NCI-H1105 treated with DMSO at 0.1 percent for 48 hours (cell line): ENCODE measurements at regions not wholly inside any gene's neighbourhood (a gene's known extent, or its start where the extent isn't known, plus 50 kb on each side); places are given as distances from the start of the nearest gene placed in this dataset.
"Not testable (repeated sequence)": the region's sequence is repeated elsewhere in the genome, so short reads cannot be mapped to it uniquely, and the experiment has no call there.

Experiments used
- DNase-seq: peaks from one replicate; lab custom pipeline; 2025; lab: John Stamatoyannopoulos, UW

- DNase-seq: no peak
Observed at GRCh38 chr10:123221418-123221817, 67.2 kb downstream of the BUB3 start.

GRCh38 chr10:123222832-123223231 is 68.6 kb downstream of the BUB3 start:
- DNase-seq: no peak

- DNase-seq: no peak
Observed at GRCh38 chr10:123227706-123228105, 73.5 kb downstream of the BUB3 start.

- DNase-seq: no peak
Observed at GRCh38 chr10:123229927-123230630, 75.9 kb downstream of the BUB3 start.

- DNase-seq: not testable (repeated sequence)
Observed at GRCh38 chr10:123232879-123233278, 78.7 kb downstream of the BUB3 start.

GRCh38 chr10:123235014-123235413 is 80.8 kb downstream of the BUB3 start:
- not testable (repeated sequence) for DNase-seq

GRCh38 chr10:123236126-123236525 is 81.9 kb downstream of the BUB3 start:
- DNase-seq: no peak

- no peak for DNase-seq
Observed at GRCh38 chr10:123240250-123240649, 86.0 kb downstream of the BUB3 start.

GRCh38 chr10:123240776-123241175 is 86.6 kb downstream of the BUB3 start:
- no peak for DNase-seq

- no peak for DNase-seq
Observed at GRCh38 chr10:123241391-123242141, 87.4 kb downstream of the BUB3 start.

- DNase-seq: no peak
Observed at GRCh38 chr10:123244747-123245146, 90.5 kb downstream of the BUB3 start.

GRCh38 chr10:123245264-123245663 is 91.1 kb downstream of the BUB3 start:
- DNase-seq: no peak

- DNase-seq: no peak
Observed at GRCh38 chr10:123249894-123250293, 95.7 kb downstream of the BUB3 start.

- DNase-seq: no peak
Observed at GRCh38 chr10:123250640-123251039, 96.4 kb downstream of the BUB3 start.

GRCh38 chr10:123252779-123253178 is 98.6 kb downstream of the BUB3 start:
- DNase-seq: peak; percentile 42

- not testable (repeated sequence) for DNase-seq
Observed at GRCh38 chr10:123254343-123254742, 100.1 kb downstream of the BUB3 start.

GRCh38 chr10:123257904-123258456 is 103.8 kb downstream of the BUB3 start:
- DNase-seq: peak; percentile 63

GRCh38 chr10:123259081-123259480 is 104.9 kb downstream of the BUB3 start:
- no peak for DNase-seq

GRCh38 chr10:123259791-123260190 is 105.6 kb downstream of the BUB3 start:
- DNase-seq: no peak

GRCh38 chr10:123262456-123262855 is 108.3 kb downstream of the BUB3 start:
- no peak for DNase-seq

GRCh38 chr10:123266971-123267370 is 112.8 kb downstream of the BUB3 start:
- no peak for DNase-seq

GRCh38 chr10:123269017-123269552 is 114.9 kb downstream of the BUB3 start:
- DNase-seq: peak; percentile 16

GRCh38 chr10:123269675-123270074 is 115.5 kb downstream of the BUB3 start:
- DNase-seq: no peak
